OCI-LY1 (cell line): ENCODE measurements at regions not wholly inside any gene's neighbourhood (a gene's known extent, or its start where the extent isn't known, plus 50 kb on each side); places are given as distances from the start of the nearest gene placed in this dataset.

Experiments
- H2AFZ ChIP-seq: fragments of 200-600 bp; sonication (generic), shearing (Covaris generic); 2 replicates; pipeline ENCODE4 v1.6.0; 2014; ENCODE audit warnings: antibody characterized with exemption, mild to moderate bottlenecking, low read length
- H3F3A ChIP-seq: fragments of 200-600 bp; sonication (generic), shearing (Covaris generic); 2 replicates; pipeline ENCODE4 v1.6.0; 2014; ENCODE audit warnings: mild to moderate bottlenecking, antibody characterized with exemption, low read length, moderate library complexity; ENCODE audit not compliant: insufficient read depth
- H3K27ac ChIP-seq: fragments of 200-600 bp; sonication (generic); 2 replicates; pipeline ENCODE4 v1.5.1; 2014; ENCODE audit warnings: low read length, mixed run types, mild to moderate bottlenecking, low read depth; ENCODE audit not compliant: poor library complexity, severe bottlenecking
- H3K27me3 ChIP-seq: fragments of 200-600 bp; sonication (generic); 2 replicates; pipeline ENCODE4 v1.6.0; 2014; ENCODE audit warnings: antibody characterized with exemption, mild to moderate bottlenecking, low read length, moderate library complexity; ENCODE audit not compliant: insufficient read depth
- H3K36me3 ChIP-seq: fragments of 200-600 bp; sonication (generic); 2 replicates; pipeline ENCODE4 v1.6.1; 2014; ENCODE audit warnings: mild to moderate bottlenecking, antibody characterized with exemption, low read length, moderate library complexity, mixed read lengths; ENCODE audit not compliant: insufficient read depth
- H3K4me1 ChIP-seq: fragments of 200-600 bp; sonication (generic); 2 replicates; pipeline ENCODE4 v1.5.1; 2014; ENCODE audit warnings: mild to moderate bottlenecking, low read length, moderate library complexity; ENCODE audit not compliant: insufficient read depth, severe bottlenecking
- H3K4me2 ChIP-seq: fragments of 200-600 bp; sonication (generic), shearing (Covaris generic); 2 replicates; pipeline ENCODE4 v1.6.1; 2014; ENCODE audit warnings: low read length
- H3K4me3 ChIP-seq: fragments of 200-600 bp; sonication (generic); 2 replicates; pipeline ENCODE4 v1.5.1; 2014; ENCODE audit warnings: low read length, low read depth, mild to moderate bottlenecking, mixed read lengths; ENCODE audit not compliant: poor library complexity, severe bottlenecking
- H3K79me2 ChIP-seq: fragments of 200-600 bp; shearing (Covaris generic); 2 replicates; pipeline ENCODE4 v1.6.1; 2016; ENCODE audit warnings: mixed run types, low read length, mixed read lengths; ENCODE audit not compliant: insufficient read depth
- H3K9ac ChIP-seq: fragments of 200-600 bp; sonication (generic), shearing (Covaris generic); 2 replicates; pipeline ENCODE4 v1.6.1; 2014; ENCODE audit warnings: mild to moderate bottlenecking, low read length, mixed read lengths
- H3K9me2 ChIP-seq: fragments of 200-600 bp; sonication (generic), shearing (Covaris generic); 2 replicates; pipeline ENCODE4 v1.6.1; 2014; ENCODE audit warnings: low read depth, mild to moderate bottlenecking, low read length, mixed read lengths
- H3K9me3 ChIP-seq: fragments of 200-600 bp; shearing (Covaris generic); 2 replicates; pipeline ENCODE4 v1.6.1; 2014; ENCODE audit warnings: low read length, mixed read lengths
- H4K20me1 ChIP-seq: fragments of 200-600 bp; sonication (generic), shearing (Covaris generic); 2 replicates; pipeline ENCODE4 v1.6.0; 2016; ENCODE audit warnings: mild to moderate bottlenecking, low read length; ENCODE audit not compliant: insufficient read depth
- CTCF ChIP-seq: fragments of 200-600 bp; sonication (generic), shearing (Covaris generic); IDR thresholded peaks from 2 replicates; pipeline ENCODE4 v1.5.1; 2017; ENCODE audit warnings: mild to moderate bottlenecking, antibody characterized with exemption, low read length, moderate library complexity, mixed read lengths
- EZH2 ChIP-seq: fragments of 200-600 bp; sonication (generic), shearing (Covaris generic); IDR thresholded peaks from 2 replicates; pipeline ENCODE4 v1.8.0; 2017; ENCODE audit warnings: borderline replicate concordance, mixed run types, mild to moderate bottlenecking, antibody characterized with exemption, low read length, moderate library complexity, mixed read lengths

GRCh38 chr5:67677422-67677970 is 480.9 kb upstream of the CD180 start:
- no peaks in the 10 kb centered on the region for H3K4me1 ChIP-seq
- no peaks in the 10 kb centered on the region for H4K20me1 ChIP-seq
- no peaks in the 10 kb centered on the region for H3K27me3 ChIP-seq
- H3K4me2 ChIP-seq, result no peak overlapping the region
- H3K4me3 ChIP-seq, result no peak overlapping the region
- H3K36me3 ChIP-seq, result no peaks in the 10 kb centered on the region
- H3K9ac ChIP-seq, result no peak overlapping the region
- H3F3A ChIP-seq, result no peaks in the 10 kb centered on the region
- no peaks in the 10 kb centered on the region for H3K9me2 ChIP-seq
- H3K79me2 ChIP-seq, result no peaks in the 10 kb centered on the region
- H3K9me3 ChIP-seq, result no peaks in the 10 kb centered on the region
- H3K27ac ChIP-seq, result no peak overlapping the region
- H2AFZ ChIP-seq, result no peak overlapping the region
- TF ChIP-seq EZH2, result no peak
- no peak for TF ChIP-seq CTCF

- no peak for TF ChIP-seq CTCF
- no peak for TF ChIP-seq EZH2
These were observed 480.3 kb upstream of the CD180 start for GRCh38 chr5:67676863-67677262.

GRCh38 chr5:67674159-67674655 is 477.6 kb upstream of the CD180 start:
- Histone ChIP-seq H3K4me2 (no peak overlapping the region), H4K20me1 (no peaks in the 10 kb centered on the region), H3K9me2 (no peaks in the 10 kb centered on the region), H2AFZ (no peak overlapping the region), H3K4me1 (no peaks in the 10 kb centered on the region), H3K4me3 (no peak overlapping the region), H3K36me3 (no peaks in the 10 kb centered on the region), H3K9ac (no peak overlapping the region), H3K9me3 (no peaks in the 10 kb centered on the region), H3F3A (no peaks in the 10 kb centered on the region), H3K79me2 (no peaks in the 10 kb centered on the region), H3K27me3 (no peaks in the 10 kb centered on the region), H3K27ac (no peak overlapping the region)
- no peak for TF ChIP-seq CTCF
- no peak for TF ChIP-seq EZH2

More at GRCh38 chr5:67676863-67677262, 480.3 kb upstream of the CD180 start:
- Histone ChIP-seq H4K20me1 (no peaks in the 10 kb centered on the region), H3K9me3 (no peaks in the 10 kb centered on the region), H2AFZ (no peak overlapping the region), H3K4me2 (no peak overlapping the region), H3K79me2 (no peaks in the 10 kb centered on the region), H3K27me3 (no peaks in the 10 kb centered on the region), H3K4me1 (no peaks in the 10 kb centered on the region), H3K4me3 (no peak overlapping the region), H3K27ac (no peak overlapping the region), H3K9me2 (no peaks in the 10 kb centered on the region), H3K9ac (no peak overlapping the region), H3F3A (no peaks in the 10 kb centered on the region), H3K36me3 (no peaks in the 10 kb centered on the region)
